HCT116 (cell line): ENCODE measurements at regions not wholly inside any gene's neighbourhood (a gene's known extent, or its start where the extent isn't known, plus 50 kb on each side); places are given as distances from the start of the nearest gene placed in this dataset.

Source experiments
- ATAC-seq: fragments of 200-7000 bp; cut with Tn5 transposase; 2 replicates; pipeline ENCODE4 v1.9.1; 2020; ENCODE audit warnings: mild to moderate bottlenecking, moderate library complexity
- BruUV-seq: library from RNA; stranded (reverse); fragments of 400-500 nt; replicated peaks from 2 replicates; lab custom pipeline; 2021; lab: Mats Ljungman, UMichigan
- CTCF ChIA-PET: fragments of 300-600 bp; sonication (Branson Sonifier 250); formaldehyde crosslinking; loops from one replicate; lab custom pipeline; 2021; ENCODE audit warnings: antibody characterized with exemption; lab: Charles Lee
- POLR2A ChIA-PET: fragments of 300-600, 350-600 bp; sonication (Branson Sonifier 250); formaldehyde crosslinking; loops from one replicate; lab custom pipeline; 2021; ENCODE audit warnings: antibody characterized with exemption; lab: Charles Lee
- RAD21 ChIA-PET, 2 experiments: fragments of 300-600 bp; sonication (Branson Sonifier 250); formaldehyde crosslinking; loops; one replicate each; lab custom pipeline; 2023; ENCODE audit warnings: low total read pairs in 2 of 2; ENCODE audit not compliant: uncharacterized antibody in 2 of 2, unreplicated experiment in 2 of 2, low non-redundant PET in 1 of 2; lab: Charles Lee
- DNase-seq: peaks from one replicate; pipeline ENCODE4 v3.0.0-alpha.2; 2010; ENCODE audit warnings: low read depth, low spot score
- H2AFZ ChIP-seq: fragments of 200-600 bp; shearing (Covaris generic), sonication (generic); 2 replicates; pipeline ENCODE4 v1.6.1; 2017; ENCODE audit warnings: low read depth, mixed run types, mixed read lengths, antibody characterized with exemption, low read length; ENCODE audit not compliant: poor library complexity, severe bottlenecking
- H3K27ac ChIP-seq: 2 replicates; pipeline ENCODE4 v1.5.1; 2012; ENCODE audit warnings: low read depth, low read length
- H3K27me3 ChIP-seq: fragments of 200-600 bp; sonication (generic); 2 replicates; pipeline ENCODE4 v1.6.1; 2016; ENCODE audit warnings: mixed run types, low read length, mixed read lengths; ENCODE audit not compliant: insufficient read depth
- H3K36me3 ChIP-seq, 2 experiments: fragments of 200-500 bp in 1 of 2; fragments of 200-600 bp in 1 of 2; sonication (Bioruptor generic) in 1 of 2; sonication (generic) in 1 of 2; 2 replicates each; pipeline versions ENCODE4 v1.5.1 to v1.6.1; 2014 to 2016; ENCODE audit warnings: low read length in 2 of 2, inconsistent platforms in 1 of 2, mixed read lengths in 1 of 2, mixed run types in 1 of 2; ENCODE audit not compliant: insufficient read depth in 2 of 2, control insufficient read depth in 1 of 2
- H3K4me1 ChIP-seq, 2 experiments: fragments of 200-600 bp in 1 of 2; sonication (generic) in 1 of 2; 2 replicates each; pipeline versions ENCODE4 v1.5.1 to v1.6.1; 2012 to 2017; ENCODE audit warnings: low read length in 2 of 2, inconsistent platforms in 1 of 2, mild to moderate bottlenecking in 1 of 2, mixed read lengths in 1 of 2, mixed run types in 1 of 2, moderate library complexity in 1 of 2; ENCODE audit not compliant: insufficient read depth in 2 of 2, control insufficient read depth in 1 of 2
- H3K4me2 ChIP-seq: fragments of 200-600 bp; sonication (generic); 2 replicates; pipeline ENCODE4 v1.6.1; 2017; ENCODE audit warnings: mixed run types, low read length, mixed read lengths
- H3K4me3 ChIP-seq, 2 experiments: fragments of 200-600 bp in 1 of 2; sonication (generic) in 1 of 2; replicated peaks in 1 of 2; 2 replicates each; pipeline ENCODE4 v1.5.1; 2011 to 2016; ENCODE audit warnings: low read length in 2 of 2, control low read depth in 1 of 2, low read depth in 1 of 2, mild to moderate bottlenecking in 1 of 2, mixed read lengths in 1 of 2, mixed run types in 1 of 2
- H3K79me2 ChIP-seq: fragments of 200-600 bp; sonication (generic); 2 replicates; pipeline ENCODE4 v1.6.1; 2017; ENCODE audit warnings: mild to moderate bottlenecking, mixed run types, low read length, moderate library complexity, mixed read lengths; ENCODE audit not compliant: insufficient read depth
- H3K9ac ChIP-seq: fragments of 200-600 bp; sonication (generic); 2 replicates; pipeline ENCODE4 v1.6.1; 2016; ENCODE audit warnings: low read length, mixed read lengths
- H3K9me2 ChIP-seq: fragments of 200-600 bp; sonication (generic), shearing (Covaris generic); 2 replicates; pipeline ENCODE4 v1.6.1; 2017; ENCODE audit warnings: mixed run types, mild to moderate bottlenecking, moderate library complexity; ENCODE audit not compliant: insufficient read depth
- H3K9me3 ChIP-seq, 2 experiments: fragments of 200-500 bp in 1 of 2; fragments of 200-600 bp in 1 of 2; sonication (Bioruptor generic) in 1 of 2; sonication (generic) in 1 of 2; 2 replicates each; pipeline ENCODE4 v1.6.1; 2014 to 2017; ENCODE audit warnings: low read length in 2 of 2, mixed read lengths in 2 of 2, inconsistent platforms in 1 of 2, low read depth in 1 of 2, mild to moderate bottlenecking in 1 of 2, mixed run types in 1 of 2, moderate library complexity in 1 of 2; ENCODE audit not compliant: control insufficient read depth in 1 of 2, insufficient read depth in 1 of 2
- H4K20me1 ChIP-seq: fragments of 200-600 bp; sonication (generic), shearing (Covaris generic); 2 replicates; pipeline ENCODE4 v1.6.1; 2017; ENCODE audit warnings: mixed run types, mild to moderate bottlenecking, moderate library complexity; ENCODE audit not compliant: insufficient read depth
- ATF3 ChIP-seq: IDR thresholded peaks from 2 replicates; pipeline ENCODE4 v1.6.1; 2012
- CBX3 ChIP-seq: IDR thresholded peaks from 2 replicates; pipeline ENCODE4 v1.6.1; 2012; ENCODE audit warnings: low read depth
- CEBPB ChIP-seq: IDR thresholded peaks from 2 replicates; pipeline ENCODE4 v1.6.1; 2012; ENCODE audit warnings: low read depth
- EGR1 ChIP-seq: IDR thresholded peaks from 2 replicates; pipeline ENCODE4 v1.6.1; 2012; ENCODE audit warnings: low read depth
- ELF1 ChIP-seq: IDR thresholded peaks from 2 replicates; pipeline ENCODE4 v1.6.1; 2012; ENCODE audit warnings: low read depth, borderline replicate concordance
- EZH2 ChIP-seq: fragments of 200-600 bp; sonication (generic); IDR thresholded peaks from 2 replicates; pipeline ENCODE4 v1.6.1; 2017; ENCODE audit warnings: antibody characterized with exemption, mixed run types
- EZH2phosphoT487 ChIP-seq: fragments of 200-600 bp; IDR thresholded peaks from 2 replicates; pipeline ENCODE4 v1.6.1; 2018; ENCODE audit warnings: antibody characterized with exemption, borderline replicate concordance
- FOSL1 ChIP-seq: IDR thresholded peaks from 2 replicates; pipeline ENCODE4 v1.6.1; 2012; ENCODE audit warnings: low read depth
- POLR2A ChIP-seq: IDR thresholded peaks from 2 replicates; pipeline ENCODE4 v1.7.0; 2011; ENCODE audit warnings: borderline replicate concordance; ENCODE audit not compliant: insufficient read depth, insufficient read length; ENCODE audit errors: extremely low read depth
- POLR2AphosphoS5 ChIP-seq: IDR thresholded peaks from 2 replicates; pipeline ENCODE4 v1.6.1; 2011; ENCODE audit warnings: mild to moderate bottlenecking, low read depth, low read length, moderate library complexity
- RAD21 ChIP-seq: IDR thresholded peaks from 2 replicates; pipeline ENCODE4 v1.6.1; 2012; ENCODE audit warnings: low read depth, mild to moderate bottlenecking
- REST ChIP-seq: IDR thresholded peaks from 2 replicates; pipeline ENCODE4 v1.6.1; 2012; ENCODE audit warnings: low read depth
- SIN3A ChIP-seq: IDR thresholded peaks from 2 replicates; pipeline ENCODE4 v1.6.1; 2012; ENCODE audit warnings: low read depth
- SP1 ChIP-seq: IDR thresholded peaks from 2 replicates; pipeline ENCODE4 v1.6.1; 2012; ENCODE audit warnings: low read depth
- SRF ChIP-seq: IDR thresholded peaks from 2 replicates; pipeline ENCODE4 v1.6.1; 2012; ENCODE audit warnings: low read depth
- TCF7L2 ChIP-seq: IDR thresholded peaks from 2 replicates; pipeline ENCODE4 v1.7.0; 2011; ENCODE audit warnings: borderline replicate concordance, inconsistent platforms; ENCODE audit not compliant: insufficient read depth, insufficient read length; ENCODE audit errors: extremely low read depth
- YY1 ChIP-seq: IDR thresholded peaks from 2 replicates; pipeline ENCODE4 v1.6.1; 2011; ENCODE audit warnings: low read length, low read depth, moderate library complexity, mild to moderate bottlenecking; ENCODE audit not compliant: insufficient replicate concordance; ENCODE audit errors: extremely low read depth
- ZBTB33 ChIP-seq: IDR thresholded peaks from 2 replicates; pipeline ENCODE4 v1.6.1; 2011; ENCODE audit warnings: mild to moderate bottlenecking, low read length, moderate library complexity; ENCODE audit not compliant: insufficient replicate concordance; ENCODE audit errors: extremely low read depth
- ZNF274 ChIP-seq: fragments of 200-500 bp; sonication (Bioruptor generic); IDR thresholded peaks from 2 replicates; pipeline ENCODE4 v1.6.1; 2014; ENCODE audit warnings: mild to moderate bottlenecking, low read depth, low read length, inconsistent platforms
- intact Hi-C: fragments of 100-400 bp; cut with micrococcal nuclease; formaldehyde crosslinking; loops from 2 replicates; pipeline ENCODE4 v1.10.0; 2022
- TF ChIP-seq, protein P1 (sequence below), 3 experiments: fragments of 200-600 bp in 1 of 3; sonication (generic) in 1 of 3; IDR thresholded peaks in 2 of 3; conservative IDR thresholded peaks in 1 of 3; 2 replicates each; pipeline ENCODE4 v1.5.1; 2012 to 2017; ENCODE audit warnings: low read depth in 2 of 3, low read length in 2 of 3, antibody characterized with exemption in 1 of 3, borderline replicate concordance in 1 of 3, control low read depth in 1 of 3, mild to moderate bottlenecking in 1 of 3, mixed read lengths in 1 of 3, mixed run types in 1 of 3, moderate library complexity in 1 of 3; ENCODE audit not compliant: insufficient read depth in 1 of 3

- H3K27me3 ChIP-seq = no peaks in the 10 kb centered on the region
- ChIA-PET RAD21 (no interaction called here), CTCF (no interaction called here), POLR2A (no interaction called here)
- H4K20me1 ChIP-seq = no peaks in the 10 kb centered on the region
- H3K4me3 ChIP-seq = no peak overlapping the region
- TF ChIP-seq ELF1 (no peak), EZH2phosphoT487 (no peak), RAD21 (no peak), EGR1 (no peak), ATF3 (no peak), POLR2A (no peak), FOSL1 (no peak), TCF7L2 (no peak), ZBTB33 (no peak), CBX3 (no peak), YY1 (no peak), SIN3A (no peak), SRF (no peak), POLR2AphosphoS5 (no peak), SP1 (no peak), EZH2 (no peak), ZNF274 (no peak), REST (no peak), CEBPB (no peak)
- TF ChIP-seq, protein P1, sequence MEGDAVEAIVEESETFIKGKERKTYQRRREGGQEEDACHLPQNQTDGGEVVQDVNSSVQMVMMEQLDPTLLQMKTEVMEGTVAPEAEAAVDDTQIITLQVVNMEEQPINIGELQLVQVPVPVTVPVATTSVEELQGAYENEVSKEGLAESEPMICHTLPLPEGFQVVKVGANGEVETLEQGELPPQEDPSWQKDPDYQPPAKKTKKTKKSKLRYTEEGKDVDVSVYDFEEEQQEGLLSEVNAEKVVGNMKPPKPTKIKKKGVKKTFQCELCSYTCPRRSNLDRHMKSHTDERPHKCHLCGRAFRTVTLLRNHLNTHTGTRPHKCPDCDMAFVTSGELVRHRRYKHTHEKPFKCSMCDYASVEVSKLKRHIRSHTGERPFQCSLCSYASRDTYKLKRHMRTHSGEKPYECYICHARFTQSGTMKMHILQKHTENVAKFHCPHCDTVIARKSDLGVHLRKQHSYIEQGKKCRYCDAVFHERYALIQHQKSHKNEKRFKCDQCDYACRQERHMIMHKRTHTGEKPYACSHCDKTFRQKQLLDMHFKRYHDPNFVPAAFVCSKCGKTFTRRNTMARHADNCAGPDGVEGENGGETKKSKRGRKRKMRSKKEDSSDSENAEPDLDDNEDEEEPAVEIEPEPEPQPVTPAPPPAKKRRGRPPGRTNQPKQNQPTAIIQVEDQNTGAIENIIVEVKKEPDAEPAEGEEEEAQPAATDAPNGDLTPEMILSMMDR (IDR thresholded peaks at IDR 0.05 in 2 of 3, conservative IDR thresholded peaks at IDR 0.05 in 1 of 3; ENCODE audit: borderline replicate concordance in 1 of 3, insufficient read depth in 1 of 3, low read depth in 2 of 3, low read length in 2 of 3) = no peak
- no peaks in the 10 kb centered on the region for H3K9me3 ChIP-seq
- H3K9ac ChIP-seq = no peak overlapping the region
- H3K27ac ChIP-seq = no peak overlapping the region
- H2AFZ ChIP-seq = no peak overlapping the region
- H3K4me2 ChIP-seq = no peak overlapping the region
- H3K9me2 ChIP-seq = no peaks in the 10 kb centered on the region
- BruUV-seq = no TSS peak
- peaks cover 0 to 2% of the 10 kb centered on the region in 2 experiments; a peak in 2 of 4 replicates for H3K4me1 ChIP-seq
- no peak for DNase-seq
- intact Hi-C loops = loop anchor here (5.0 kb wide), 1 partner anchor 1577 kb away; the partner anchor contains the start of gene EPHA4
- no peaks in the 10 kb centered on the region for H3K79me2 ChIP-seq
- no peak for ATAC-seq
- H3K36me3 ChIP-seq = peaks cover 0 to 9% of the 10 kb centered on the region in 2 experiments; a peak in 2 of 4 replicates
Measured at GRCh38 chr2:219995399-219995798, 368.0 kb downstream of the SLC4A3 start.
